22Rv1 (cell line): ENCODE measurements at regions not wholly inside any gene's neighbourhood (a gene's known extent, or its start where the extent isn't known, plus 50 kb on each side); places are given as distances from the start of the nearest gene placed in this dataset.
"Not testable (repeated sequence)": the region's sequence is repeated elsewhere in the genome, so short reads cannot be mapped to it uniquely, and the experiment has no call there.

Experiments
- H3K27ac ChIP-seq: fragments of 450-650 bp; 2 replicates; pipeline ENCODE4 v1.5.1; 2017
- ZFX ChIP-seq: fragments of 450-650 bp; IDR thresholded peaks from 2 replicates; pipeline ENCODE4 v1.6.1; 2017; ENCODE audit warnings: antibody characterized with exemption, borderline replicate concordance
- TF ChIP-seq, protein P1 (sequence below): fragments of 450-650 bp; IDR thresholded peaks from 2 replicates; pipeline ENCODE4 v1.5.1; 2017; ENCODE audit warnings: mild to moderate bottlenecking

DNA sequence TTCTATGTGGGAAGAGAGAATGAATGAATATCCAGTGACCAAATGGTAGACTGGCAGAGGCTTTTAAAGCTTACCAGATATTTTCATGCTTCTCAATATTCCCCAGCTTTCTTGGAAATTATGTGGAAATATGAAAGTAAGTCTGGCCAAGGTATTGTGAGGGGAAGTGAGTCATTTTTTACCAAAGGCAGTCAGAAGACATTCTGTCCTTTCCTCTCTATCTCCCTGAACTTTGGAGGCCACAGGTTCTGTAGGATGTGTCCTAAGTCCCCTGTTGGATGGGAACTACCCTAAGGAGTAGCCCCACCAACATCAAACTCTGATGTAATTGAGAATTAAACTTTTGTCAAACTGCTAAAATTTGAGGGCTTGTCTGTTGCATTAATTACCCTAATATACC is 593.8 kb upstream of the NRSN1 start:
- H3K27ac ChIP-seq: no peak overlapping the region
- no peak for TF ChIP-seq ZFX
- TF ChIP-seq, protein P1, sequence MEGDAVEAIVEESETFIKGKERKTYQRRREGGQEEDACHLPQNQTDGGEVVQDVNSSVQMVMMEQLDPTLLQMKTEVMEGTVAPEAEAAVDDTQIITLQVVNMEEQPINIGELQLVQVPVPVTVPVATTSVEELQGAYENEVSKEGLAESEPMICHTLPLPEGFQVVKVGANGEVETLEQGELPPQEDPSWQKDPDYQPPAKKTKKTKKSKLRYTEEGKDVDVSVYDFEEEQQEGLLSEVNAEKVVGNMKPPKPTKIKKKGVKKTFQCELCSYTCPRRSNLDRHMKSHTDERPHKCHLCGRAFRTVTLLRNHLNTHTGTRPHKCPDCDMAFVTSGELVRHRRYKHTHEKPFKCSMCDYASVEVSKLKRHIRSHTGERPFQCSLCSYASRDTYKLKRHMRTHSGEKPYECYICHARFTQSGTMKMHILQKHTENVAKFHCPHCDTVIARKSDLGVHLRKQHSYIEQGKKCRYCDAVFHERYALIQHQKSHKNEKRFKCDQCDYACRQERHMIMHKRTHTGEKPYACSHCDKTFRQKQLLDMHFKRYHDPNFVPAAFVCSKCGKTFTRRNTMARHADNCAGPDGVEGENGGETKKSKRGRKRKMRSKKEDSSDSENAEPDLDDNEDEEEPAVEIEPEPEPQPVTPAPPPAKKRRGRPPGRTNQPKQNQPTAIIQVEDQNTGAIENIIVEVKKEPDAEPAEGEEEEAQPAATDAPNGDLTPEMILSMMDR: no peak

DNA sequence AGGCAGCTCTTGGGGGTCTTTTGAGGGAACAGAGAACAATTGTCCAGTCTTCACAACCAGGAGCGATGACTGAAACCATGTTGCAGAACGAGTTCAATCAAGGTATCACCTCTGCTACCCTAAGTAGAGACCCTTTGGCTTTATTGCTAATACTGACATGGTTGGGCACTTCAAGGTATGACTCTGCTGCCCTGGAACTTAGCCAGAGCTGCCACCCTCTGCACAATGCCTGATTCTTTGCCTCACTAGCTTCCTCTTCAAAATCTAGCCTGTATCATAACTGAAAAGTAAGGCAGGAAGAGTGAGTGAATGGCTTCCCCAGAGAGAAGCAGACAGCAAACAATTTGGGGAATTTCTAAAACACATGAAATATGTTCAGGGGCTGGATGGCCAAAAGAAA is 592.7 kb upstream of the NRSN1 start:
- H3K27ac ChIP-seq: no peak overlapping the region
- TF ChIP-seq ZFX: no peak
- TF ChIP-seq, protein P1: no peak

DNA sequence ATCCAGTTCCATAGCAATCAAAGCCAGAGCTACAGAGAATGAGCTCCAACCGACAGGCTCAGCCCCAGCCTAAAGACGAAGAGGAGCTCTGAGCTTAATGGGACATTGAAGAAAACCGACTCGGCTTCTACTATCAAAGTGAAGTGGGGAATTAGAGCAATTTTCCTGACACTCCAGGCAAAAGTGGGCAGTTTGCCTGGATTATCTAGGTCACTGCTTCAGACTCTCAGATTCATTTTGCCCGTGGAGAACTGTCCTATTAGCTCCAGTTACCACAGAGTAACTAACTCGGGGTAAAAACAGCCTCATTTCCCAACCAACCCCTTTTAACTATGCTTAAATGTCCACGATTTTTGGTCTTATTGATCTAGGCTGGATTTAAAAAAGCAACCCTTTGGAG is 592.1 kb upstream of the NRSN1 start:
- no peak for TF ChIP-seq ZFX
- TF ChIP-seq, protein P1: no peak

DNA sequence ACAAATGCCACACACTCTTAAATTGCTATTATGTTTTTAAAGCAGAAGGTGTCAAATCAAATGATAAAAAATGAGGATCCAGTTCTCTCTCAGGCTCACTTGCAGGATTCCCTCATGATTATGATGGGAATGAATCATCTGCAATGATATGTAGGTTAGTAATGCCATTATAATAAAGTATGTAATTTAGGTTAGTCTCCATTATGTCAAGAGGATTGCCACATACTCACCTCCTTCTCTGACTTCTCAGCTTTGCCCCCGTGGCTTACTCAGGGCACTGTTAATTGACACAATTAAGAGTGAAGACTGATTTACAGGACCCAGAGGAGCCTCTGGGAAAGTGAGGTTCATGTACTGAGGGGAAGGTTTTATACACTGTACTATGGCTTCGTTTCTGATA is 591.7 kb upstream of the NRSN1 start:
- TF ChIP-seq ZFX: no peak
- TF ChIP-seq, protein P1: no peak
- no peak overlapping the region for H3K27ac ChIP-seq

More for the DNA sequence above, 592.1 kb upstream of the NRSN1 start:
- H3K27ac ChIP-seq: no peak overlapping the region

DNA sequence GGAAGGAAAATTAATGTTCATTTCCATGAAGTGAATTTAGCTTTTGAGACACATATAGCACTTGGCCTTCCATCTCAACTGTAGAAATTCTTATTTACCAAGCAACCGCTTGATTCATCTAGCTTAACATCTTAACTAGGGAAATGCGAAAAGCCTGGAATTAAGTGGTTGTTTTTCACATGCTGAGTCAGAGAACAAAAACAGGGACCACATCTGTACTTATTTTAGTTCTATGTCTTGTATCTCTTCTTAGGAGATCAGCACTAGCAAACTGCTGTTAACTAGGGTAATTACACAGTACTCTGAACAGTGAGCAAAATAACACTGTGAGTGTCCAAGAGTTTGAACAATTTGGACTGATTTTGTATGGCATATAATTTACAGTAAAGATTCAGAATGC is 590.9 kb upstream of the NRSN1 start:
- no peak for TF ChIP-seq ZFX
- TF ChIP-seq, protein P1: no peak
- H3K27ac ChIP-seq: no peak overlapping the region

DNA sequence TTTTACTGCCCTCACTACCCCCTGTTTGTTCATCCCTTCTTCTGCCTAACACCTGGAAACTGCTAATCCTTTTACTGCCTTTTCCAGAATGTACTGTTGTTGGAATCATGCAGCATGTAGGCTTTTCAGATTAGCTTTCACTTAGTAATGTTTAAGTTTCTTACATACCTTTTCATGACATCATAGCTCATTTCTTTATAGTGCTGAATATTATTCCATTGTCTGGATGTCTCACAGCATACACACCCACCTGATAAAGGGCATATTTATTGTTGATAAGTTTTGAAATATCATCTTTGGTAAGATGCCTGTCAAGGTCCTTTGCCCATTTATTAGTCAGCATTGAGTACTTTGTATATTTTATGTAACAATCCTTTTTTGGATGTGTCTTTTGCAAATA is 588.2 kb upstream of the NRSN1 start:
- TF ChIP-seq ZFX: no peak
- TF ChIP-seq, protein P1: no peak
- H3K27ac ChIP-seq: no peak overlapping the region

DNA sequence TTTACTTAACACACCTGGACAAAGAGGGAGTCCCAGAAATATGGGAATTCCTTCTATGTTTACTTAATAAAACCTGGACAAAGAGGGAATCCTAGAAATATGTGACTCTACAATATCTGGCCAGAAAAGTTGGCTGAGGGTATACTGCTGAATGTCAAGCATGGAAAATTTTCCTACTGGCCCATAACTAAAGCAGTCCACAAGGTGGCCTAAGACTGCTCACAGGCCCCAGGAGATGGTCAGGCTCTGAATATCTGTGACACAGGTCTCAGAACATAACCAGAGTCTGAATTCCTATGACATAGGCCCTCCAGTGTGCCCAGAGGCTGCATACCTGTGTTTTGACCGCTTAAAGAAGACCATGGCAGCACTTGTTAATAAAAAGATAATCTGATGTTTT is 578.2 kb upstream of the NRSN1 start:
- no peak overlapping the region for H3K27ac ChIP-seq

DNA sequence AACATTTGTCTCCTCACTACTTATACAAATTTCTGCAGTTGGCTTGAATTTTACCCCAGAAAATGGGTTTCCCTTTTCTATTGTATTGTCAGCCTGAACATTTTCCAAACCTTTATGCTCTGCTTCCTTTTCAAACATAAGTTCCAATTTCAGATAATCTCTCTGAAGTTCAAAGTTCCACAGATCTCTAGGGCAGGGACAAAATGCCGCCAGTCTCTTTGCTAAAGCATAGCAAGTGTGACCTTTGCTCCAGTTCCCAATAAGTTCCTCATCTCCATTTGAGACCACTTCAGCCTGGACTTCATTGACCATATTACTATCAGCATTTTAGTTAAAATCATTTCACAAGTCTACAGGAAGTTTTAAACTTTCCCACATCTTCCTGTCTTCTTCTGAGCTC is 571.1 kb upstream of the NRSN1 start:
- not testable (repeated sequence) for H3K27ac ChIP-seq

More for the DNA sequence above, 578.2 kb upstream of the NRSN1 start:
- TF ChIP-seq, protein P1: peak; percentile 33
- TF ChIP-seq ZFX: no peak
